Anterior cingulate cortex (tissue), 58 donors: ENCODE measurements at regions not wholly inside any gene's neighbourhood (a gene's known extent, or its start where the extent isn't known, plus 50 kb on each side); places are given as distances from the start of the nearest gene placed in this dataset.

Source experiments
- DNase-seq, 58 donors: peaks; one replicate each; lab custom pipeline; 2025; lab: John Stamatoyannopoulos, UW

GRCh38 chr11:70641369-70641768 lies 243.0 kb downstream of the CTTN start:
- DNase-seq, result no peak

GRCh38 chr11:70642266-70642665 lies 243.9 kb downstream of the CTTN start:
- DNase-seq, result no peak

GRCh38 chr11:70643642-70644041 lies 245.3 kb downstream of the CTTN start:
- DNase-seq, result no peak

GRCh38 chr11:70644343-70645060 lies 246.2 kb downstream of the CTTN start:
- no peak for DNase-seq

- no peak for DNase-seq
Observed at GRCh38 chr11:70645537-70645936, 247.2 kb downstream of the CTTN start.

GRCh38 chr11:70646272-70647049 lies 248.1 kb downstream of the CTTN start:
- no peak for DNase-seq

GRCh38 chr11:70647188-70648166 lies 249.1 kb downstream of the CTTN start:
- DNase-seq, result no peak

- peak in 25 of 58 donors; percentile 9 to 41 (median 25) for DNase-seq
Observed at GRCh38 chr11:70650075-70650909, 252.0 kb downstream of the CTTN start.

GRCh38 chr11:70651031-70651430 lies 252.7 kb downstream of the CTTN start:
- no peak for DNase-seq

- DNase-seq, result no peak
Observed at GRCh38 chr11:70654016-70654415, 255.7 kb downstream of the CTTN start.

- no peak for DNase-seq
Observed at GRCh38 chr11:70655816-70656215, 257.5 kb downstream of the CTTN start.

- DNase-seq, result no peak
Observed at GRCh38 chr11:70656252-70656651, 257.9 kb downstream of the CTTN start.

GRCh38 chr11:70660059-70660888 lies 261.9 kb downstream of the CTTN start:
- peak in 10 of 58 donors; percentile 6 to 44 (median 16) for DNase-seq

- DNase-seq, result peak in 1 of 58 donors; percentile 22
Observed at GRCh38 chr11:70660889-70661197, 262.5 kb downstream of the CTTN start.

GRCh38 chr11:70661761-70662501 lies 263.6 kb downstream of the CTTN start:
- DNase-seq, result peak in 39 of 58 donors; percentile 12 to 69 (median 36)

GRCh38 chr11:70662691-70663098 lies 264.4 kb downstream of the CTTN start:
- no peak for DNase-seq

- DNase-seq, result no peak
Observed at GRCh38 chr11:70663815-70664214, 265.5 kb downstream of the CTTN start.

- no peak for DNase-seq
Observed at GRCh38 chr11:70666311-70666710, 268.0 kb downstream of the CTTN start.
